ENCODE measurements at regions not wholly inside any gene's neighbourhood (a gene's known extent, or its start where the extent isn't known, plus 50 kb on each side); places are given as distances from the start of the nearest gene placed in this dataset.

GRCh38 chr20:46830886-46831632 lies 63.6 kb upstream of the EYA2 start:
- Histone ChIP-seq H4K20me1 (ENCODE audit: low read length) (no peaks in the 10 kb centered on the region), H3K4me2 (ENCODE audit: low read length) (no peak overlapping the region), H3F3A (ENCODE audit: low read length, unreplicated experiment) (no peaks in the 10 kb centered on the region), H3K4me3 (ENCODE audit: low read length) (no peak overlapping the region), H3K27ac (ENCODE audit: low read length) (no peak overlapping the region), H2AFZ (ENCODE audit: low read length) (no peak overlapping the region), H3K9me2 (replicated peaks; ENCODE audit: low read length) (no peaks in the 10 kb centered on the region), H3K9me3 (ENCODE audit: low read length) (no peaks in the 10 kb centered on the region), H3K79me2 (ENCODE audit: low read length) (no peaks in the 10 kb centered on the region), H3K36me3 (ENCODE audit: low read depth, low read length) (no peaks in the 10 kb centered on the region), H3K27me3 (ENCODE audit: low read length) (no peaks in the 10 kb centered on the region), H3K4me1 (ENCODE audit: insufficient read depth, low read length) (peaks cover 15% of the 10 kb centered on the region), H3K9ac (ENCODE audit: low read length) (no peak overlapping the region)
- DNase-seq (no peak), ATAC-seq (no peak)
- no TSS peak for BruUV-seq (replicated peaks)
- POLR2A ChIA-PET (ENCODE audit: unreplicated experiment), result no interaction called here
- CTCF ChIA-PET, result no interaction called here
- no peak for TF ChIP-seq CTCF (conservative IDR thresholded peaks at IDR 0.05; ENCODE audit: low read depth, low read length)
- TF ChIP-seq EZH2 (IDR thresholded peaks at IDR 0.05; ENCODE audit: low read length, unreplicated experiment), result no peak
- no peak for TF ChIP-seq EZH2phosphoT487 (IDR thresholded peaks at IDR 0.05; ENCODE audit: borderline replicate concordance, low read length)
- intact Hi-C loops (cut with micrococcal nuclease), result no loop called here

GRCh38 chr20:46831633-46832011 lies 63.0 kb upstream of the EYA2 start:
- Histone ChIP-seq H3K27ac (ENCODE audit: low read length) (no peak overlapping the region), H3K4me2 (ENCODE audit: low read length) (no peak overlapping the region), H3K9me3 (ENCODE audit: low read length) (no peaks in the 10 kb centered on the region), H3K4me1 (ENCODE audit: insufficient read depth, low read length) (peaks cover 15% of the 10 kb centered on the region), H3K4me3 (ENCODE audit: low read length) (no peak overlapping the region), H3K9ac (ENCODE audit: low read length) (no peak overlapping the region), H2AFZ (ENCODE audit: low read length) (no peak overlapping the region), H3K9me2 (replicated peaks; ENCODE audit: low read length) (no peaks in the 10 kb centered on the region), H3K36me3 (ENCODE audit: low read depth, low read length) (no peaks in the 10 kb centered on the region), H3F3A (ENCODE audit: low read length, unreplicated experiment) (no peaks in the 10 kb centered on the region), H3K79me2 (ENCODE audit: low read length) (no peaks in the 10 kb centered on the region), H3K27me3 (ENCODE audit: low read length) (0 out of 2 replicates have a peak, but pooled peaks cover 4% of the 10 kb centered on the region), H4K20me1 (ENCODE audit: low read length) (no peaks in the 10 kb centered on the region)
- intact Hi-C loops (cut with micrococcal nuclease), result no loop called here
- TF ChIP-seq EZH2phosphoT487 (IDR thresholded peaks at IDR 0.05; ENCODE audit: borderline replicate concordance, low read length) (no peak), EZH2 (IDR thresholded peaks at IDR 0.05; ENCODE audit: low read length, unreplicated experiment) (no peak), CTCF (conservative IDR thresholded peaks at IDR 0.05; ENCODE audit: low read depth, low read length) (no peak)
- DNase-seq, result no peak
- no TSS peak for BruUV-seq (replicated peaks)
- ChIA-PET CTCF (no interaction called here), POLR2A (ENCODE audit: unreplicated experiment) (no interaction called here)
- ATAC-seq, result no peak

- peaks cover 15% of the 10 kb centered on the region for H3K4me1 ChIP-seq (ENCODE audit: insufficient read depth, low read length)
- H3K9ac ChIP-seq (ENCODE audit: low read length), result no peak overlapping the region
- ChIA-PET POLR2A (ENCODE audit: unreplicated experiment) (no interaction called here), CTCF (no interaction called here)
- H3K4me2 ChIP-seq (ENCODE audit: low read length), result no peak overlapping the region
- BruUV-seq (replicated peaks), result no TSS peak
- no peaks in the 10 kb centered on the region for H3K9me3 ChIP-seq (ENCODE audit: low read length)
- intact Hi-C loops (cut with micrococcal nuclease), result no loop called here
- no peak overlapping the region for H3K27ac ChIP-seq (ENCODE audit: low read length)
- H3K27me3 ChIP-seq (ENCODE audit: low read length), result peaks cover 11% of the 10 kb centered on the region; the same call in 1 of the 2 replicates
- no peaks in the 10 kb centered on the region for H4K20me1 ChIP-seq (ENCODE audit: low read length)
- DNase-seq (no peak), ATAC-seq (no peak)
- no peaks in the 10 kb centered on the region for H3F3A ChIP-seq (ENCODE audit: low read length, unreplicated experiment)
- H3K79me2 ChIP-seq (ENCODE audit: low read length), result no peaks in the 10 kb centered on the region
- no peaks in the 10 kb centered on the region for H3K9me2 ChIP-seq (replicated peaks; ENCODE audit: low read length)
- H3K36me3 ChIP-seq (ENCODE audit: low read depth, low read length), result no peaks in the 10 kb centered on the region
- H2AFZ ChIP-seq (ENCODE audit: low read length), result no peak overlapping the region
- no peak for TF ChIP-seq CTCF (conservative IDR thresholded peaks at IDR 0.05; ENCODE audit: low read depth, low read length)
- no peak for TF ChIP-seq EZH2 (IDR thresholded peaks at IDR 0.05; ENCODE audit: low read length, unreplicated experiment)
- TF ChIP-seq EZH2phosphoT487 (IDR thresholded peaks at IDR 0.05; ENCODE audit: borderline replicate concordance, low read length), result no peak
- no peak overlapping the region for H3K4me3 ChIP-seq (ENCODE audit: low read length)
Observed at GRCh38 chr20:46832555-46832954, 62.1 kb upstream of the EYA2 start.

Data from PC-3 (cell line).